ENCODE measurements at regions not wholly inside any gene's neighbourhood (a gene's known extent, or its start where the extent isn't known, plus 50 kb on each side); places are given as distances from the start of the nearest gene placed in this dataset.
"Not testable (repeated sequence)": the region's sequence is repeated elsewhere in the genome, so short reads cannot be mapped to it uniquely, and the experiment has no call there.

DNA sequence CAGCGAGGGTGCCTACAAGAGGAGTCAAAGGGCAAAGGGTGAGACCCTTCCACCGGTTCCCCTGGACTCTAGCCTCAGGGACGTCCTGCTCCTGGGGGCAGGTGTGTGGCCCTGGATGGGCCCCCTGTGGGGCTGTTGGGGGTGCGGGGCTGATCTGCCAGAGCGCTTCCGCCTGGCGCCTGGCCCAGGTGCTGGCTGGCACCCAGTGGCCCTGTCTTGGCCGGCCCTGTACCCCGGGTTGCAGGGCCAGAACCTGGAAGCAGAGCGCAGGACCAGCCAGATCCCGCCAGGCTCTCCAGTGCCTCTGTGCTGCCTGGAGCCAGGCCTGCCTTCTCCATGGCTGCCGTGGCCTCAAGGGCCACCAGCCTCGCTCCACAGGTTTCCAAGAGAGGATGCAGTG is 1625.8 kb upstream of the GOT2 start:
- TF ChIP-seq, protein P1, sequence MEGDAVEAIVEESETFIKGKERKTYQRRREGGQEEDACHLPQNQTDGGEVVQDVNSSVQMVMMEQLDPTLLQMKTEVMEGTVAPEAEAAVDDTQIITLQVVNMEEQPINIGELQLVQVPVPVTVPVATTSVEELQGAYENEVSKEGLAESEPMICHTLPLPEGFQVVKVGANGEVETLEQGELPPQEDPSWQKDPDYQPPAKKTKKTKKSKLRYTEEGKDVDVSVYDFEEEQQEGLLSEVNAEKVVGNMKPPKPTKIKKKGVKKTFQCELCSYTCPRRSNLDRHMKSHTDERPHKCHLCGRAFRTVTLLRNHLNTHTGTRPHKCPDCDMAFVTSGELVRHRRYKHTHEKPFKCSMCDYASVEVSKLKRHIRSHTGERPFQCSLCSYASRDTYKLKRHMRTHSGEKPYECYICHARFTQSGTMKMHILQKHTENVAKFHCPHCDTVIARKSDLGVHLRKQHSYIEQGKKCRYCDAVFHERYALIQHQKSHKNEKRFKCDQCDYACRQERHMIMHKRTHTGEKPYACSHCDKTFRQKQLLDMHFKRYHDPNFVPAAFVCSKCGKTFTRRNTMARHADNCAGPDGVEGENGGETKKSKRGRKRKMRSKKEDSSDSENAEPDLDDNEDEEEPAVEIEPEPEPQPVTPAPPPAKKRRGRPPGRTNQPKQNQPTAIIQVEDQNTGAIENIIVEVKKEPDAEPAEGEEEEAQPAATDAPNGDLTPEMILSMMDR (IDR thresholded peaks at IDR 0.05; ENCODE audit: low read depth, low read length, missing input control) = not testable (repeated sequence)
- not testable (repeated sequence) for TF ChIP-seq YY1 (IDR thresholded peaks at IDR 0.05); RAD21 (IDR thresholded peaks at IDR 0.05); RXRA (IDR thresholded peaks at IDR 0.05); TAF1 (conservative IDR thresholded peaks at IDR 0.05); MAX (IDR thresholded peaks at IDR 0.05); JUND (IDR thresholded peaks at IDR 0.05); GABPA (IDR thresholded peaks at IDR 0.05 in 1 of 2, conservative IDR thresholded peaks at IDR 0.05 in 1 of 2); NR2F2 (IDR thresholded peaks at IDR 0.05); HNF4G (IDR thresholded peaks at IDR 0.05); SP1 (IDR thresholded peaks at IDR 0.05); HNF4A (conservative IDR thresholded peaks at IDR 0.05)
- TF ChIP-seq, protein P2, sequence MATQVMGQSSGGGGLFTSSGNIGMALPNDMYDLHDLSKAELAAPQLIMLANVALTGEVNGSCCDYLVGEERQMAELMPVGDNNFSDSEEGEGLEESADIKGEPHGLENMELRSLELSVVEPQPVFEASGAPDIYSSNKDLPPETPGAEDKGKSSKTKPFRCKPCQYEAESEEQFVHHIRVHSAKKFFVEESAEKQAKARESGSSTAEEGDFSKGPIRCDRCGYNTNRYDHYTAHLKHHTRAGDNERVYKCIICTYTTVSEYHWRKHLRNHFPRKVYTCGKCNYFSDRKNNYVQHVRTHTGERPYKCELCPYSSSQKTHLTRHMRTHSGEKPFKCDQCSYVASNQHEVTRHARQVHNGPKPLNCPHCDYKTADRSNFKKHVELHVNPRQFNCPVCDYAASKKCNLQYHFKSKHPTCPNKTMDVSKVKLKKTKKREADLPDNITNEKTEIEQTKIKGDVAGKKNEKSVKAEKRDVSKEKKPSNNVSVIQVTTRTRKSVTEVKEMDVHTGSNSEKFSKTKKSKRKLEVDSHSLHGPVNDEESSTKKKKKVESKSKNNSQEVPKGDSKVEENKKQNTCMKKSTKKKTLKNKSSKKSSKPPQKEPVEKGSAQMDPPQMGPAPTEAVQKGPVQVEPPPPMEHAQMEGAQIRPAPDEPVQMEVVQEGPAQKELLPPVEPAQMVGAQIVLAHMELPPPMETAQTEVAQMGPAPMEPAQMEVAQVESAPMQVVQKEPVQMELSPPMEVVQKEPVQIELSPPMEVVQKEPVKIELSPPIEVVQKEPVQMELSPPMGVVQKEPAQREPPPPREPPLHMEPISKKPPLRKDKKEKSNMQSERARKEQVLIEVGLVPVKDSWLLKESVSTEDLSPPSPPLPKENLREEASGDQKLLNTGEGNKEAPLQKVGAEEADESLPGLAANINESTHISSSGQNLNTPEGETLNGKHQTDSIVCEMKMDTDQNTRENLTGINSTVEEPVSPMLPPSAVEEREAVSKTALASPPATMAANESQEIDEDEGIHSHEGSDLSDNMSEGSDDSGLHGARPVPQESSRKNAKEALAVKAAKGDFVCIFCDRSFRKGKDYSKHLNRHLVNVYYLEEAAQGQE (IDR thresholded peaks at IDR 0.05) = not testable (repeated sequence)
- TF ChIP-seq, protein P3, sequence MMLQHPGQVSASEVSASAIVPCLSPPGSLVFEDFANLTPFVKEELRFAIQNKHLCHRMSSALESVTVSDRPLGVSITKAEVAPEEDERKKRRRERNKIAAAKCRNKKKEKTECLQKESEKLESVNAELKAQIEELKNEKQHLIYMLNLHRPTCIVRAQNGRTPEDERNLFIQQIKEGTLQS (IDR thresholded peaks at IDR 0.05) = not testable (repeated sequence)

Measured in liver (tissue), 3 donors.